Ishikawa (cell line): ENCODE measurements at regions not wholly inside any gene's neighbourhood (a gene's known extent, or its start where the extent isn't known, plus 50 kb on each side); places are given as distances from the start of the nearest gene placed in this dataset.

Experiments used
- EGR1 ChIP-seq: IDR thresholded peaks from 2 replicates; pipeline ENCODE4 v1.6.1; 2012
- TAF1 ChIP-seq: IDR thresholded peaks from 2 replicates; pipeline ENCODE4 v1.6.1; 2012; ENCODE audit warnings: low read depth, mild to moderate bottlenecking
- USF1 ChIP-seq: IDR thresholded peaks from 2 replicates; pipeline ENCODE4 v1.6.1; 2012

DNA sequence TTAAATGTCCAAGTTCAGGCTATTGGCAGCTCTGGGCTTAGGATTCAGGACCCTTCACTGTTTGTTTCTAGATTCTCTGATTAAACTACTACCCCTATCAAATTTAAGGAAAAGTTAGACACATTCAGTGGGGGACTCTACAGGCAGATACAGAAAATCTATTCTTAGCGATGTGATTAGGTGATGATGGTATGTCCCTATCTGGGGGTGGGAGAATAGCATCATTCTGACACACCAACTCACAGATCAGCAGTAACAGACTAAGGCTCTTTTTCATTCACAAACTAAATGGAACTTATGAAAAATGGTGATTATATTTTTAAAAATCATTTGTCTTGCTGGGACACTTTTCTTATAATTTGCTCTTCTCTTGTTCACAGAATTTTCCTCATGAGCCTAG is 232.9 kb upstream of the CDH2 start:
- TF ChIP-seq EGR1 = no peak
- no peak for TF ChIP-seq USF1
- TF ChIP-seq TAF1 = no peak
